ENCODE measurements at regions not wholly inside any gene's neighbourhood (a gene's known extent, or its start where the extent isn't known, plus 50 kb on each side); places are given as distances from the start of the nearest gene placed in this dataset.

DNA sequence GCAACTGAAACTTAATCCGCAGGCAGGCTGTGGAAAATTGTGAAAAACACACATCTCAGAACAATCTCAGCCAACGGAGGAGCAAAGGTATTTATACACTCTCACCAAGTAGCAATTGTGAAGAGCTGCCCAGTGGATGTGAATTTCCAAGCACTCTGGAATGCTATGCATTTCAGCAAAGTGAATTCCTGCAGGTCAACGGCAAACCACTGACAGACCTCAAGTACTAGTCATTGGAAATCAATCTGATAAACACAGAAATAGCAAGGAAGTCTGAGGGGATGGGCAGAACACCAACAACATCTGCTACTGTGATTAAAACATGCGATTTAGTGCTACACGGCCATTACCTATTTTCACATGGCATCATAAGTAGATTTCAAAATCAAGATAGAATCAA is 429.1 kb downstream of the HTR1B start:
- DNase-seq (no peak), ATAC-seq (no peak)
- no peaks in the 10 kb centered on the region for H3K36me3 ChIP-seq (ENCODE audit: control insufficient read depth, insufficient read depth, low read length)
- Mint-ChIP-seq H3K4me3 (no peak overlapping the region), H3K36me3 (no peaks in the 10 kb centered on the region), H3K4me1 (no peaks in the 10 kb centered on the region), H3K27me3 (ENCODE audit: low read depth in 2 of 2) (no peaks in the 10 kb centered on the region), H3K9me3 (peaks cover 17 to 41% of the 10 kb centered on the region in 2 donors), H3K27ac (no peak overlapping the region)
- no peaks in the 10 kb centered on the region for H3K4me1 ChIP-seq (ENCODE audit: control insufficient read depth, insufficient read depth, low read length)
- H3K9me3 ChIP-seq (ENCODE audit: control insufficient read depth, insufficient read depth, low read length) = peaks cover 10% of the 10 kb centered on the region
- H3K4me3 ChIP-seq (ENCODE audit: low read length) = no peak overlapping the region
- intact Hi-C loops (cut with micrococcal nuclease) = no loop called here
- no peak for TF ChIP-seq CTCF (IDR thresholded peaks at IDR 0.05)
- H3K27me3 ChIP-seq (ENCODE audit: control insufficient read depth, insufficient read depth, low read length) = no peaks in the 10 kb centered on the region
- H3K27ac ChIP-seq (ENCODE audit: low read length) = no peak overlapping the region
- 33% methylated on average over 3 of the region's 5 CpGs for WGBS (ENCODE audit: insufficient coverage)

- peaks cover 5% of the 10 kb centered on the region for H3K36me3 Mint-ChIP-seq
- H3K27me3 Mint-ChIP-seq (ENCODE audit: low read depth in 2 of 2) = no peaks in the 10 kb centered on the region
These were observed 432.2 kb downstream of the HTR1B start for GRCh38 chr6:77030929-77031674.

DNA sequence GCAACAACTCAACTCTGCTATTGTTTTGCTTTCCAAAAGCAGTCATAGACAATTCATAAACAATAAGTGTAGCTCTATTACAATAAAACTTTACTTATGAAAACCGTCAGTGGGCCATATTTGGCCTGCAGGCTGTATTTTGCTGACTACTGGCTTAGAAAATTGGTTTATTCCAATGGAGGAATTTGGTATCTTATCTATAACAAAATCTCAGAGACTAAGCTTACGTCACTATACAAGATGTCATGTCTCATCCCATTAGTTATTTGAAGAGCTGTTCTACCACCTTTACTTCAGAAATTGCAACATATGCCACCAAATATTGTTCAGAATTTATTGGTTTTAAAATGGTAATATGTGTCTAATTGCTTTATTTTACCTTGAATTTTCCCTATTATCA is 436.9 kb downstream of the HTR1B start:
- ATAC-seq (no peak), DNase-seq (no peak)
- no peak overlapping the region for H3K4me3 Mint-ChIP-seq
- H3K27ac Mint-ChIP-seq = no peak overlapping the region
- H3K9me3 ChIP-seq (ENCODE audit: control insufficient read depth, insufficient read depth, low read length) = no peaks in the 10 kb centered on the region
- no CpG with 5 or more reads among the region's 2 CpGs for WGBS (ENCODE audit: insufficient coverage)
- peaks cover 5% of the 10 kb centered on the region for H3K36me3 Mint-ChIP-seq
- no peak for TF ChIP-seq CTCF (IDR thresholded peaks at IDR 0.05)
- H3K4me1 Mint-ChIP-seq = no peaks in the 10 kb centered on the region
- intact Hi-C loops (cut with micrococcal nuclease) = no loop called here
- no peak overlapping the region for H3K4me3 ChIP-seq (ENCODE audit: low read length)
- H3K27ac ChIP-seq (ENCODE audit: low read length) = no peak overlapping the region
- no peaks in the 10 kb centered on the region for H3K36me3 ChIP-seq (ENCODE audit: control insufficient read depth, insufficient read depth, low read length)
- no peaks in the 10 kb centered on the region for H3K27me3 ChIP-seq (ENCODE audit: control insufficient read depth, insufficient read depth, low read length)
- no peaks in the 10 kb centered on the region for H3K4me1 ChIP-seq (ENCODE audit: control insufficient read depth, insufficient read depth, low read length)
- H3K9me3 Mint-ChIP-seq = peaks cover 4 to 17% of the 10 kb centered on the region in 2 donors
- no peaks in the 10 kb centered on the region for H3K27me3 Mint-ChIP-seq (ENCODE audit: low read depth in 2 of 2)

More at GRCh38 chr6:77030929-77031674, 432.2 kb downstream of the HTR1B start:
- intact Hi-C loops (cut with micrococcal nuclease) = no loop called here
- peaks cover 12 to 25% of the 10 kb centered on the region in 2 donors for H3K9me3 Mint-ChIP-seq
- no peak for TF ChIP-seq CTCF (IDR thresholded peaks at IDR 0.05)
- Histone ChIP-seq H3K27ac (ENCODE audit: low read length) (no peak overlapping the region), H3K4me1 (ENCODE audit: control insufficient read depth, insufficient read depth, low read length) (no peaks in the 10 kb centered on the region), H3K4me3 (ENCODE audit: low read length) (no peak overlapping the region), H3K27me3 (ENCODE audit: control insufficient read depth, insufficient read depth, low read length) (no peaks in the 10 kb centered on the region), H3K36me3 (ENCODE audit: control insufficient read depth, insufficient read depth, low read length) (no peaks in the 10 kb centered on the region), H3K9me3 (ENCODE audit: control insufficient read depth, insufficient read depth, low read length) (peaks cover 3% of the 10 kb centered on the region)
- no peak for DNase-seq
- no peak overlapping the region for H3K4me3 Mint-ChIP-seq
- 79% methylated on average over 5 of the region's 7 CpGs for whole genome bisulfite sequencing (ENCODE audit: insufficient coverage)
- H3K27ac Mint-ChIP-seq = no peak overlapping the region
- no peak for ATAC-seq
- no peaks in the 10 kb centered on the region for H3K4me1 Mint-ChIP-seq

DNA sequence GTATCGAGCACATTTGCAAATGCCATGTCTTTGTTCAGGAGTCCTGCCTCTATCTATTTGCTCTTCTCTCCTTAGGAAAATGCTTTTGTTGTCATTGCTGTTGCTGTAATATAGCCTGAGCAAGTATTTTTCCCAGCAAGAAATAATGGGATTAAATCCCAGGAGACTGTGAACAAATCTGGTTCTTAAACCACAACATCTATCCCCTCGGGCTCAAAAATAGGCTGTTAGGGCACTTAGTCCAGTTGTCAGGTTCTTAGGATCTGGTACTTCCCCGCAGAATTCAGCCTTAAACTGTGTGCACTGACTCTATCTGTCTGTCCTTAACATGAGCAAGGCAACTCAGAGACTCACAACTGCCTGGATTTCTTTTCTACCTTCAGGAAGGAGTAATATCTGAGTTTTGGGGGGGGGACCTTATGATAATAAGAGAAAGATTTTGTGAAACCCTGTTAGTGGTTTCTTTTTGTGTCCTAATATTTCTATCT is 437.5 kb downstream of the HTR1B start:
- H3K4me1 ChIP-seq (ENCODE audit: control insufficient read depth, insufficient read depth, low read length) = no peaks in the 10 kb centered on the region
- no peak overlapping the region for H3K27ac ChIP-seq (ENCODE audit: low read length)
- no peak for TF ChIP-seq CTCF (IDR thresholded peaks at IDR 0.05)
- H3K27me3 Mint-ChIP-seq (ENCODE audit: low read depth in 2 of 2) = no peaks in the 10 kb centered on the region
- H3K27ac Mint-ChIP-seq = no peak overlapping the region
- H3K4me1 Mint-ChIP-seq = no peaks in the 10 kb centered on the region
- DNase-seq (no peak), ATAC-seq (no peak)
- no peak overlapping the region for H3K4me3 Mint-ChIP-seq
- H3K9me3 ChIP-seq (ENCODE audit: control insufficient read depth, insufficient read depth, low read length) = no peaks in the 10 kb centered on the region
- H3K36me3 Mint-ChIP-seq = peaks cover 5% of the 10 kb centered on the region
- H3K36me3 ChIP-seq (ENCODE audit: control insufficient read depth, insufficient read depth, low read length) = no peaks in the 10 kb centered on the region
- H3K4me3 ChIP-seq (ENCODE audit: low read length) = no peak overlapping the region
- intact Hi-C loops (cut with micrococcal nuclease) = no loop called here
- H3K9me3 Mint-ChIP-seq = peaks cover 4 to 17% of the 10 kb centered on the region in 2 donors
- H3K27me3 ChIP-seq (ENCODE audit: control insufficient read depth, insufficient read depth, low read length) = no peaks in the 10 kb centered on the region
- 88% methylated on average over 3 of the region's 3 CpGs for WGBS (ENCODE audit: insufficient coverage)

Data from natural killer cell (primary cell).